GM11168 (cell line): ENCODE measurements at regions not wholly inside any gene's neighbourhood (a gene's known extent, or its start where the extent isn't known, plus 50 kb on each side); places are given as distances from the start of the nearest gene placed in this dataset.

Source experiments
- in situ Hi-C: fragments of 300-500 bp; cut with MboI; formaldehyde crosslinking; loops from one replicate; pipeline ENCODE4 v1.12.0; 2022; ENCODE audit warnings: low sequenced_read_pairs; ENCODE audit not compliant: unreplicated experiment

DNA sequence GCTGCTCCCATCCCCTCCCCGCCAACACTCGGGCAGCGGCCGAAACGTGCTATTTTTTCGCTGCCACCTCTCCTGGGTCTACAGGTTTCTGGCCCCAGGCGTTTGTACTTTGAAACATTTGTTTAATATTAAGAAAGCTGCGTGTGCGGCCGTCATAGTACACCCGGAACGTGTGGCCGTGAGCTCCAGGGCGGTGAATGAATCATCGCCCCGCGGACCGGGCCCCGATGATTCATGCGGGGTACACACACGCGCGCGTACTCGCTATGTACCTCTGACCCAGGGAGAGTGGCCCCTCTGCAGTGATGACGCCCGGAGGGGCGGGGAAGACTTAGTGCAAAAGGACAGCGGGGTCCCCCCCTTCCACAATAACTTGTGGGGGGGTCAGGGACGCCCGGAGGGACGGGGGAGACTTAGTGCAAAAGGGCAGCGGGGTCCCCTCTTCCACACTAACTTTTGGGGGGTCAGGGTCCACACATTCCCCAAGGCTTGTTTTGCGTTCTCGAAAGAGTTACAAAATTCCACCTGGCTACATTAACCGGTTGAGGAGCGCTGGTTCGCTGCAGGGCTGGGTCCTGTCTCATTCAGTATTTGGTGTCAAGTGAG, 56.5 kb upstream of the PCGF5 start:
- in situ Hi-C loops: no loop called here

DNA sequence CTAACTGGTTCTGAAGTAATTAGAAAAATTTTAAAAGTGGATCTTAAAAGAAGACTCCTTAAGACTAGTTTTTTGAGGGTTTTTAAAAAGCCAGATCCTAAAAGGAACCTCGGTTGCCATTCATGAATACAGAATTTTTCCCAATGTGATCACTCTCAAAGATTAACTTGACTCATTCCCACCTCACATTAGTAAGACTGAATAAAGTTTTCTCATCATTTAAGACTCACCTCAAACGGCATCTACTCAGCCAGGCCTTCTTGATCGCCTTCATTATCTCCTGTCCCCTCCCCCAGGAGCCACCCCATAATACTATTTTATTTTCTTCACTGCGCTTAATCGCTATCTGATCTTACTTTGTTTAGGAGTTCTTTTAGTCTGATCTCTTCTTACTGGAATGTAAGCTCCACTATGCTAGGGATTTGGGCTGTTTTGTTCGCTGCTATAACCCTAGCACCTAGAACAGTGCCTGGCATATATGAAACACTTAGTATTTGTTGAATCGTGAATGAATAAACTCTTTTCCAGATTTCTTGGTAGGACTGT, 55.9 kb upstream of the PCGF5 start:
- in situ Hi-C loops: no loop called here

DNA sequence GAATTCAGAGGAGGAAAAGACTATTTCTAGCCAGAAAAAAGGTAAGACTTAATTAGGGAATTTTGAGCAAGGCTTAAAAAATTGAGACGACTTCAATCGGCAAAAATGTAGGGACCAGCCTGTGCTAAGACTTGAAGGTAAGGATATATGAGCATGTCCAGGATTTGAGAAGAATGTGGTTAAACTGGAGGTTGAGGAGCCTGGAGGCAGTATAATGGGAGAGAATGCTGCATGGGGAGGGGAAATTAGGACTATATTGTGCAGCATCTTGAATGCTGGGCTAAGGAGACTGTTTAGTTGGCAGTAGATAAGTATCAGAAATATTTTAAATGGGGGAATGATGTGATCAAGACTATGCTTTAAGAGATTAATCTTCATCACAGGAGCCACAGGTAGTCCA, 53.1 kb upstream of the PCGF5 start:
- in situ Hi-C loops: no loop called here

DNA sequence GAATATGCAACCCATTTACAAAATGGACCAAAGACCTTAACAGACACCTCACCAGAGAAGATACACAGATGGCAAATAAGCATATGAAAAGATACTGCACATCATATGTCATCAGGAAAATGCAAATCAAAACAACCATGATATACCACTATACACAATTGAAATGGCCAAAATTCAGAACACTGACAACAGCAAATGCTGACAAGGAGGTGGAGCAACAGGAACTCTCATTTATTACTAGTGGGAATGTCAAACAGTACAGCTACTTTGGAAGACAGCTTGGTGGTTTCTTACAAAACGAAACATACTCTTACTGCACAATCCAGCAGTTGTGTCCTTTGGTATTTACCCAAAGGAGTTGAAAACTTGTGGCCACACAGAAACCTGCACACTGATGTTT, 50.0 kb upstream of the PCGF5 start:
- in situ Hi-C loops: no loop called here
